ENCODE measurements at regions not wholly inside any gene's neighbourhood (a gene's known extent, or its start where the extent isn't known, plus 50 kb on each side); places are given as distances from the start of the nearest gene placed in this dataset.

- TF ChIP-seq POLR2AphosphoS5 (IDR thresholded peaks at IDR 0.05; ENCODE audit: low read depth, low read length) = no peak
- no peak for TF ChIP-seq TAF1 (IDR thresholded peaks at IDR 0.05; ENCODE audit: borderline replicate concordance, insufficient read depth, low read length)
- TF ChIP-seq SIN3A (IDR thresholded peaks at IDR 0.05; ENCODE audit: borderline replicate concordance, insufficient read depth, low read length) = no peak
- TF ChIP-seq FOXP2 (optimal IDR thresholded peaks at IDR 0.05; ENCODE audit: borderline replicate concordance, extremely low read depth, extremely low read length, insufficient read depth) = no peak
- no peak for TF ChIP-seq REST (IDR thresholded peaks at IDR 0.05; ENCODE audit: insufficient read depth in 1 of 2, low read depth in 2 of 2, low read length in 2 of 2)
Observed at GRCh38 chr2:71948781-71949536, 198.7 kb downstream of the CYP26B1 start.

GRCh38 chr2:71947809-71948208, 199.9 kb downstream of the CYP26B1 start:
- no peak for TF ChIP-seq TAF1 (IDR thresholded peaks at IDR 0.05; ENCODE audit: borderline replicate concordance, insufficient read depth, low read length)
- TF ChIP-seq REST (IDR thresholded peaks at IDR 0.05; ENCODE audit: insufficient read depth in 1 of 2, low read depth in 2 of 2, low read length in 2 of 2) = no peak
- TF ChIP-seq SIN3A (IDR thresholded peaks at IDR 0.05; ENCODE audit: borderline replicate concordance, insufficient read depth, low read length) = no peak
- no peak for TF ChIP-seq POLR2AphosphoS5 (IDR thresholded peaks at IDR 0.05; ENCODE audit: low read depth, low read length)
- no peak for TF ChIP-seq FOXP2 (optimal IDR thresholded peaks at IDR 0.05; ENCODE audit: borderline replicate concordance, extremely low read depth, extremely low read length, insufficient read depth)

GRCh38 chr2:71945603-71945959, 202.1 kb downstream of the CYP26B1 start:
- TF ChIP-seq FOXP2 (optimal IDR thresholded peaks at IDR 0.05; ENCODE audit: borderline replicate concordance, extremely low read depth, extremely low read length, insufficient read depth) (no peak), POLR2AphosphoS5 (IDR thresholded peaks at IDR 0.05; ENCODE audit: low read depth, low read length) (no peak), TAF1 (IDR thresholded peaks at IDR 0.05; ENCODE audit: borderline replicate concordance, insufficient read depth, low read length) (no peak), SIN3A (IDR thresholded peaks at IDR 0.05; ENCODE audit: borderline replicate concordance, insufficient read depth, low read length) (no peak), REST (IDR thresholded peaks at IDR 0.05; ENCODE audit: insufficient read depth in 1 of 2, low read depth in 2 of 2, low read length in 2 of 2) (no peak)

- no peak for TF ChIP-seq TAF1 (IDR thresholded peaks at IDR 0.05; ENCODE audit: borderline replicate concordance, insufficient read depth, low read length)
- no peak for TF ChIP-seq FOXP2 (optimal IDR thresholded peaks at IDR 0.05; ENCODE audit: borderline replicate concordance, extremely low read depth, extremely low read length, insufficient read depth)
- no peak for TF ChIP-seq SIN3A (IDR thresholded peaks at IDR 0.05; ENCODE audit: borderline replicate concordance, insufficient read depth, low read length)
- no peak for TF ChIP-seq POLR2AphosphoS5 (IDR thresholded peaks at IDR 0.05; ENCODE audit: low read depth, low read length)
- no peak for TF ChIP-seq REST (IDR thresholded peaks at IDR 0.05; ENCODE audit: insufficient read depth in 1 of 2, low read depth in 2 of 2, low read length in 2 of 2)
Observed at GRCh38 chr2:71944806-71945602, 202.7 kb downstream of the CYP26B1 start.
